B cell (primary cell): ENCODE measurements at regions not wholly inside any gene's neighbourhood (a gene's known extent, or its start where the extent isn't known, plus 50 kb on each side); places are given as distances from the start of the nearest gene placed in this dataset.

Source experiments
- ATAC-seq: fragments of 200-7000 bp; cut with Tn5 transposase; one replicate; pipeline ENCODE4 v1.10.0; 2021; ENCODE audit warnings: low read depth, mild to moderate bottlenecking, moderate number of reproducible peaks, moderate library complexity
- CTCF ChIA-PET: fragments of 350-600 bp; sonication (Branson Sonifier 250); formaldehyde crosslinking; loops from one replicate; lab custom pipeline; 2021; ENCODE audit warnings: antibody characterized with exemption, inconsistent platforms; lab: Charles Lee
- POLR2A ChIA-PET: fragments of 350-600 bp; sonication (Branson Sonifier 250); formaldehyde crosslinking; loops from one replicate; lab custom pipeline; 2021; ENCODE audit warnings: antibody characterized with exemption; lab: Charles Lee
- DNase-seq: peaks from one replicate; pipeline ENCODE4 v3.0.0; 2013
- H2AFZ ChIP-seq: 2 replicates; pipeline ENCODE4 v1.6.1; 2012; ENCODE audit warnings: mild to moderate bottlenecking, low read depth, low read length; ENCODE audit not compliant: insufficient read depth, poor library complexity, severe bottlenecking
- H3K27ac ChIP-seq, 2 donors: 1 replicate in 1 of 2; 2 replicates in 1 of 2; pipeline ENCODE4 v1.5.1; 2012 to 2013; ENCODE audit warnings: low read length in 2 of 2, mild to moderate bottlenecking in 2 of 2, moderate library complexity in 1 of 2
- H3K27me3 ChIP-seq, 4 experiments: fragments of 200-600 bp in 1 of 4; sonication (generic) in 1 of 4; replicated peaks in 1 of 4; 1 replicate in 2 of 4; 2 replicates in 2 of 4; pipeline versions ENCODE4 v1.6.1 to v1.7.0; 2013 to 2016; ENCODE audit warnings: low read length in 3 of 4, mild to moderate bottlenecking in 2 of 4, mixed read lengths in 1 of 4, moderate library complexity in 1 of 4; ENCODE audit not compliant: insufficient read depth in 4 of 4, control insufficient read depth in 3 of 4; ENCODE audit errors: control extremely low read depth in 1 of 4
- H3K36me3 ChIP-seq, 2 experiments: replicated peaks in 1 of 2; 1 replicate in 1 of 2; 2 replicates in 1 of 2; pipeline versions ENCODE4 v1.6.1 to v1.7.1; 2013; ENCODE audit warnings: low read length in 1 of 2; ENCODE audit not compliant: insufficient read depth in 2 of 2, control insufficient read depth in 1 of 2; ENCODE audit errors: control extremely low read depth in 1 of 2, extremely low read depth in 1 of 2
- H3K4me1 ChIP-seq, 2 donors: fragments of 200-600 bp in 1 of 2; sonication (generic) in 1 of 2; 1 replicate in 1 of 2; 2 replicates in 1 of 2; pipeline versions ENCODE4 v1.5.1 to v1.6.1; 2013 to 2017; ENCODE audit warnings: low read length in 2 of 2; ENCODE audit not compliant: control insufficient read depth in 2 of 2, insufficient read depth in 2 of 2
- H3K4me2 ChIP-seq: replicated peaks from 2 replicates; pipeline ENCODE3; 2012; ENCODE audit warnings: mild to moderate bottlenecking, low read depth, low read length; ENCODE audit not compliant: poor library complexity, severe bottlenecking
- H3K4me3 ChIP-seq, 5 experiments: fragments of 200-600 bp in 1 of 5; sonication (generic) in 1 of 5; 1 replicate in 3 of 5; 2 replicates in 2 of 5; pipeline versions ENCODE4 v1.5.1 to v1.7.0; 2011 to 2016; ENCODE audit warnings: low read length in 4 of 5, mild to moderate bottlenecking in 4 of 5, low read depth in 2 of 5, control low read depth in 1 of 5, moderate library complexity in 1 of 5; ENCODE audit not compliant: insufficient read depth in 1 of 5; ENCODE audit errors: control extremely low read depth in 1 of 5, extremely low read depth in 1 of 5
- H3K79me2 ChIP-seq: fragments of 200-600 bp; sonication (generic); one replicate; pipeline ENCODE4 v1.6.0; 2016; ENCODE audit warnings: low read length; ENCODE audit not compliant: control insufficient read depth, insufficient read depth
- H3K9ac ChIP-seq: fragments of 200-600 bp; sonication (generic); 2 replicates; pipeline ENCODE4 v1.6.1; 2017; ENCODE audit warnings: mild to moderate bottlenecking, low read length, moderate library complexity
- H3K9me3 ChIP-seq, 3 donors: one replicate each; pipeline versions ENCODE4 v1.6.1 to v1.7.1; 2013; ENCODE audit warnings: low read length in 2 of 3; ENCODE audit not compliant: control insufficient read depth in 2 of 3, insufficient read depth in 1 of 3; ENCODE audit errors: control extremely low read depth in 1 of 3
- H4K20me1 ChIP-seq: 2 replicates; pipeline ENCODE4 v1.6.0; 2012; ENCODE audit warnings: mild to moderate bottlenecking, low read length; ENCODE audit not compliant: insufficient read depth, control insufficient read depth, poor library complexity, severe bottlenecking
- H3K27ac Mint-ChIP-seq: one replicate; pipeline ENCODE4 v1.8.0; 2021; ENCODE audit warnings: mixed read lengths
- H3K27me3 Mint-ChIP-seq: one replicate; pipeline ENCODE4 v1.8.0; 2021; ENCODE audit warnings: mixed read lengths
- H3K4me1 Mint-ChIP-seq: one replicate; pipeline ENCODE4 v1.8.0; 2021; ENCODE audit warnings: mixed read lengths
- H3K4me3 Mint-ChIP-seq: one replicate; pipeline ENCODE4 v1.8.0; 2021; ENCODE audit warnings: mixed read lengths
- H3K9me3 Mint-ChIP-seq: one replicate; pipeline ENCODE4 v1.8.0; 2022; ENCODE audit warnings: mixed read lengths; ENCODE audit not compliant: insufficient read depth
- CTCF ChIP-seq: fragments of 200-600 bp; IDR thresholded peaks from one replicate; pipeline ENCODE4 v1.8.0; 2022; ENCODE audit warnings: antibody characterized with exemption, mild to moderate bottlenecking
- EZH2 ChIP-seq: IDR thresholded peaks from 2 replicates; pipeline ENCODE4 v1.6.1; 2012; ENCODE audit warnings: borderline replicate concordance, low read depth, mild to moderate bottlenecking, moderate library complexity, low read length; ENCODE audit not compliant: insufficient read depth, poor library complexity, severe bottlenecking
- WGBS: methylation state at CpG from one replicate; pipeline ENCODE4 v1.1.5; 2013; ENCODE audit warnings: missing lambda C conversion rate; ENCODE audit not compliant: insufficient coverage; 5-methylcytosine and 5-hydroxymethylcytosine counted together
- intact Hi-C: fragments of 100-400 bp; cut with micrococcal nuclease; formaldehyde crosslinking; loops from one replicate; pipeline ENCODE4 v1.10.0; 2022

GRCh38 chr11:15704064-15704463 is 589.3 kb downstream of the INSC start:
- intact Hi-C loops, result no loop called here
- Histone ChIP-seq H3K4me3 (no peak overlapping the region), H3K27ac (no peak overlapping the region), H3K79me2 (no peaks in the 10 kb centered on the region), H3K9ac (no peak overlapping the region), H3K36me3 (no peaks in the 10 kb centered on the region), H2AFZ (no peak overlapping the region), H4K20me1 (no peaks in the 10 kb centered on the region), H3K9me3 (peaks cover 0 to 4% (median 0%) of the 10 kb centered on the region in 3 donors), H3K4me2 (no peak overlapping the region), H3K27me3 (no peaks in the 10 kb centered on the region), H3K4me1 (no peaks in the 10 kb centered on the region)
- H3K4me1 Mint-ChIP-seq, result no peaks in the 10 kb centered on the region
- no peak overlapping the region for H3K4me3 Mint-ChIP-seq
- ChIA-PET POLR2A (no interaction called here), CTCF (interaction anchor here (1.2 kb wide), 1 partner anchor 9 kb away, joined by 3 read pairs; no protein-coding TSS in a partner anchor)
- ATAC-seq (no peak), DNase-seq (no peak)
- H3K9me3 Mint-ChIP-seq, result no peaks in the 10 kb centered on the region
- WGBS, result no CpG with 5 or more reads among the region's 1 CpG
- TF ChIP-seq EZH2, result no peak
- no peak for TF ChIP-seq CTCF
- H3K27me3 Mint-ChIP-seq, result no peaks in the 10 kb centered on the region
- H3K27ac Mint-ChIP-seq, result no peak overlapping the region

DNA sequence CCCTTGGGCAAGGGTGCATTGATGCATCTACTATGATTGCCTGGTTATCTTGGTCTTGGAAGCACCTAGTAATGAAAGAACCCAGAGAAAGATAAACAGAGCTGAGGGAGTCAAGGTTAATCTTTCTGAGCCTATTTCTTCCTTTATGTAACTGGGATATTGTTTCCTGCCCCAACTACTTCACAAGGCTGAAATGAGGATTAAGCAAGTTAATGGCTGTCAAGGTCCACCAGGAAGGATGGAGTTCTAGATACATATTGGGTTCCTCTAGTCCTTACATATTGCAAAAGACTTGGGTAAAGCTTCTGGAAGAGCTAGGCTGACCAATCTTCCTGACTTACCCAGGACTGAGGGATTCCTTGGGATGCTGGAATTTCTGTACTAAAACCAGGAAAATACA is 589.8 kb downstream of the INSC start:
- H2AFZ ChIP-seq, result no peak overlapping the region
- H3K9me3 Mint-ChIP-seq, result no peaks in the 10 kb centered on the region
- ChIA-PET CTCF (no interaction called here), POLR2A (no interaction called here)
- intact Hi-C loops, result no loop called here
- H3K79me2 ChIP-seq, result no peaks in the 10 kb centered on the region
- H3K9me3 ChIP-seq, result peaks cover 0 to 4% (median 0%) of the 10 kb centered on the region in 3 donors
- no peak for ATAC-seq
- H4K20me1 ChIP-seq, result no peaks in the 10 kb centered on the region
- no peaks in the 10 kb centered on the region for H3K36me3 ChIP-seq
- no peaks in the 10 kb centered on the region for H3K27me3 ChIP-seq
- no peak overlapping the region for H3K27ac Mint-ChIP-seq
- H3K27me3 Mint-ChIP-seq, result no peaks in the 10 kb centered on the region
- no peaks in the 10 kb centered on the region for H3K4me1 Mint-ChIP-seq
- no peak for DNase-seq
- H3K9ac ChIP-seq, result no peak overlapping the region
- H3K4me1 ChIP-seq, result no peaks in the 10 kb centered on the region
- H3K4me3 Mint-ChIP-seq, result no peak overlapping the region
- H3K4me2 ChIP-seq, result no peak overlapping the region
- TF ChIP-seq EZH2, result no peak
- no peak for TF ChIP-seq CTCF
- H3K27ac ChIP-seq, result no peak overlapping the region
- H3K4me3 ChIP-seq, result no peak overlapping the region
